HCT116 (cell line): ENCODE measurements at regions not wholly inside any gene's neighbourhood (a gene's known extent, or its start where the extent isn't known, plus 50 kb on each side); places are given as distances from the start of the nearest gene placed in this dataset.

Experiments
- ATAC-seq: fragments of 200-7000 bp; cut with Tn5 transposase; 2 replicates; pipeline ENCODE4 v1.9.1; 2020; ENCODE audit warnings: mild to moderate bottlenecking, moderate library complexity
- BruUV-seq: library from RNA; stranded (reverse); fragments of 400-500 nt; replicated peaks from 2 replicates; lab custom pipeline; 2021; lab: Mats Ljungman, UMichigan
- CTCF ChIA-PET: fragments of 300-600 bp; sonication (Branson Sonifier 250); formaldehyde crosslinking; loops from one replicate; lab custom pipeline; 2021; ENCODE audit warnings: antibody characterized with exemption; lab: Charles Lee
- POLR2A ChIA-PET: fragments of 300-600, 350-600 bp; sonication (Branson Sonifier 250); formaldehyde crosslinking; loops from one replicate; lab custom pipeline; 2021; ENCODE audit warnings: antibody characterized with exemption; lab: Charles Lee
- RAD21 ChIA-PET, 2 experiments: fragments of 300-600 bp; sonication (Branson Sonifier 250); formaldehyde crosslinking; loops; one replicate each; lab custom pipeline; 2023; ENCODE audit warnings: low total read pairs in 2 of 2; ENCODE audit not compliant: uncharacterized antibody in 2 of 2, unreplicated experiment in 2 of 2, low non-redundant PET in 1 of 2; lab: Charles Lee
- DNase-seq: peaks from one replicate; pipeline ENCODE4 v3.0.0-alpha.2; 2010; ENCODE audit warnings: low read depth, low spot score
- H2AFZ ChIP-seq: fragments of 200-600 bp; shearing (Covaris generic), sonication (generic); 2 replicates; pipeline ENCODE4 v1.6.1; 2017; ENCODE audit warnings: low read depth, mixed run types, mixed read lengths, antibody characterized with exemption, low read length; ENCODE audit not compliant: poor library complexity, severe bottlenecking
- H3K27ac ChIP-seq: 2 replicates; pipeline ENCODE4 v1.5.1; 2012; ENCODE audit warnings: low read depth, low read length
- H3K27me3 ChIP-seq: fragments of 200-600 bp; sonication (generic); 2 replicates; pipeline ENCODE4 v1.6.1; 2016; ENCODE audit warnings: mixed run types, low read length, mixed read lengths; ENCODE audit not compliant: insufficient read depth
- H3K36me3 ChIP-seq, 2 experiments: fragments of 200-500 bp in 1 of 2; fragments of 200-600 bp in 1 of 2; sonication (Bioruptor generic) in 1 of 2; sonication (generic) in 1 of 2; 2 replicates each; pipeline versions ENCODE4 v1.5.1 to v1.6.1; 2014 to 2016; ENCODE audit warnings: low read length in 2 of 2, inconsistent platforms in 1 of 2, mixed read lengths in 1 of 2, mixed run types in 1 of 2; ENCODE audit not compliant: insufficient read depth in 2 of 2, control insufficient read depth in 1 of 2
- H3K4me1 ChIP-seq, 2 experiments: fragments of 200-600 bp in 1 of 2; sonication (generic) in 1 of 2; 2 replicates each; pipeline versions ENCODE4 v1.5.1 to v1.6.1; 2012 to 2017; ENCODE audit warnings: low read length in 2 of 2, inconsistent platforms in 1 of 2, mild to moderate bottlenecking in 1 of 2, mixed read lengths in 1 of 2, mixed run types in 1 of 2, moderate library complexity in 1 of 2; ENCODE audit not compliant: insufficient read depth in 2 of 2, control insufficient read depth in 1 of 2
- H3K4me2 ChIP-seq: fragments of 200-600 bp; sonication (generic); 2 replicates; pipeline ENCODE4 v1.6.1; 2017; ENCODE audit warnings: mixed run types, low read length, mixed read lengths
- H3K4me3 ChIP-seq, 2 experiments: fragments of 200-600 bp in 1 of 2; sonication (generic) in 1 of 2; replicated peaks in 1 of 2; 2 replicates each; pipeline ENCODE4 v1.5.1; 2011 to 2016; ENCODE audit warnings: low read length in 2 of 2, control low read depth in 1 of 2, low read depth in 1 of 2, mild to moderate bottlenecking in 1 of 2, mixed read lengths in 1 of 2, mixed run types in 1 of 2
- H3K79me2 ChIP-seq: fragments of 200-600 bp; sonication (generic); 2 replicates; pipeline ENCODE4 v1.6.1; 2017; ENCODE audit warnings: mild to moderate bottlenecking, mixed run types, low read length, moderate library complexity, mixed read lengths; ENCODE audit not compliant: insufficient read depth
- H3K9ac ChIP-seq: fragments of 200-600 bp; sonication (generic); 2 replicates; pipeline ENCODE4 v1.6.1; 2016; ENCODE audit warnings: low read length, mixed read lengths
- H3K9me2 ChIP-seq: fragments of 200-600 bp; sonication (generic), shearing (Covaris generic); 2 replicates; pipeline ENCODE4 v1.6.1; 2017; ENCODE audit warnings: mixed run types, mild to moderate bottlenecking, moderate library complexity; ENCODE audit not compliant: insufficient read depth
- H3K9me3 ChIP-seq, 2 experiments: fragments of 200-500 bp in 1 of 2; fragments of 200-600 bp in 1 of 2; sonication (Bioruptor generic) in 1 of 2; sonication (generic) in 1 of 2; 2 replicates each; pipeline ENCODE4 v1.6.1; 2014 to 2017; ENCODE audit warnings: low read length in 2 of 2, mixed read lengths in 2 of 2, inconsistent platforms in 1 of 2, low read depth in 1 of 2, mild to moderate bottlenecking in 1 of 2, mixed run types in 1 of 2, moderate library complexity in 1 of 2; ENCODE audit not compliant: control insufficient read depth in 1 of 2, insufficient read depth in 1 of 2
- H4K20me1 ChIP-seq: fragments of 200-600 bp; sonication (generic), shearing (Covaris generic); 2 replicates; pipeline ENCODE4 v1.6.1; 2017; ENCODE audit warnings: mixed run types, mild to moderate bottlenecking, moderate library complexity; ENCODE audit not compliant: insufficient read depth
- CBX3 ChIP-seq: IDR thresholded peaks from 2 replicates; pipeline ENCODE4 v1.6.1; 2012; ENCODE audit warnings: low read depth
- CEBPB ChIP-seq: IDR thresholded peaks from 2 replicates; pipeline ENCODE4 v1.6.1; 2012; ENCODE audit warnings: low read depth
- EGR1 ChIP-seq: IDR thresholded peaks from 2 replicates; pipeline ENCODE4 v1.6.1; 2012; ENCODE audit warnings: low read depth
- ELF1 ChIP-seq: IDR thresholded peaks from 2 replicates; pipeline ENCODE4 v1.6.1; 2012; ENCODE audit warnings: low read depth, borderline replicate concordance
- EZH2 ChIP-seq: fragments of 200-600 bp; sonication (generic); IDR thresholded peaks from 2 replicates; pipeline ENCODE4 v1.6.1; 2017; ENCODE audit warnings: antibody characterized with exemption, mixed run types
- EZH2phosphoT487 ChIP-seq: fragments of 200-600 bp; IDR thresholded peaks from 2 replicates; pipeline ENCODE4 v1.6.1; 2018; ENCODE audit warnings: antibody characterized with exemption, borderline replicate concordance
- FOSL1 ChIP-seq: IDR thresholded peaks from 2 replicates; pipeline ENCODE4 v1.6.1; 2012; ENCODE audit warnings: low read depth
- JUND ChIP-seq: IDR thresholded peaks from 2 replicates; pipeline ENCODE4 v1.6.1; 2012
- RAD21 ChIP-seq: IDR thresholded peaks from 2 replicates; pipeline ENCODE4 v1.6.1; 2012; ENCODE audit warnings: low read depth, mild to moderate bottlenecking
- SIN3A ChIP-seq: IDR thresholded peaks from 2 replicates; pipeline ENCODE4 v1.6.1; 2012; ENCODE audit warnings: low read depth
- SP1 ChIP-seq: IDR thresholded peaks from 2 replicates; pipeline ENCODE4 v1.6.1; 2012; ENCODE audit warnings: low read depth
- SRF ChIP-seq: IDR thresholded peaks from 2 replicates; pipeline ENCODE4 v1.6.1; 2012; ENCODE audit warnings: low read depth
- TCF7L2 ChIP-seq: IDR thresholded peaks from 2 replicates; pipeline ENCODE4 v1.7.0; 2011; ENCODE audit warnings: borderline replicate concordance, inconsistent platforms; ENCODE audit not compliant: insufficient read depth, insufficient read length; ENCODE audit errors: extremely low read depth
- ZNF274 ChIP-seq: fragments of 200-500 bp; sonication (Bioruptor generic); IDR thresholded peaks from 2 replicates; pipeline ENCODE4 v1.6.1; 2014; ENCODE audit warnings: mild to moderate bottlenecking, low read depth, low read length, inconsistent platforms
- intact Hi-C: fragments of 100-400 bp; cut with micrococcal nuclease; formaldehyde crosslinking; loops from 2 replicates; pipeline ENCODE4 v1.10.0; 2022
- TF ChIP-seq, protein P1 (sequence below): IDR thresholded peaks from 2 replicates; pipeline ENCODE4 v1.6.1; 2012
- TF ChIP-seq, protein P2 (sequence below): IDR thresholded peaks from 2 replicates; pipeline ENCODE4 v1.6.1; 2011; ENCODE audit warnings: mild to moderate bottlenecking, low read length, moderate library complexity; ENCODE audit not compliant: insufficient replicate concordance; ENCODE audit errors: extremely low read depth

DNA sequence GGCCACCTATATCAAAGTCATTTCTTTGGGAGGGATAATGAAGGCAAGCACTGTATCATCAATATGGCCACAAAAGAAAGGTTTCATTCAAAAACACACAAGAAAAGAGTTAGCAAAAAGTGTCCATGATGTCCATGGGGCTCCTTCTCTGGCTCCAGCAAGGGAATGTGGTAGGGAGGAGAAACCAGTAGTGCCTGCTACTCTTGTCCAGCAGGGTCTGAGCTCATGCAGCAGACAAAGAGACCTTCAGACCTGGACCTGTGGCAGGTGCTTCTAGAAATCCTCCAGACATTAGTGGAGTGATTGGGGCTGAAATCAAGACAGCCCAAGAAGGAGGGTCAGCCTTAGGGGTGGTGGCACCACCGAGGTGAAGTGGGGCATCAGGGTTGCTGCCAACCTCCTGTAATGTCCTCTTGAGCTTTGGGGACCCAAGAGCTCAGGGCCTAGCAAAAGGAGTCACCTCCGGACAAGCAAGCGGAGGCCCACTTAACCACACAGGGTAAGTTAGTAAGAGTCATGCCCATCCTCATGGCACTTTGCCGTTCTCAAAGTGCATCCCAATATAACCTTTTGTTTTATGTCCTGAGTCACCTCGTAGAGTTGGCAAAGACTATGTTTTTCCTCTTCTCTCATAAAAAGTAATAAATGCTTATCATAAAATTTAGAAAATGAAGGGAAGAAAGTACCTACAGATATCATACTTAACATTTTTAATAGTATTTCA is 112.6 kb upstream of the YPEL5 start:
- ChIA-PET POLR2A (no interaction called here), RAD21 (no interaction called here), CTCF (no interaction called here)
- BruUV-seq, result no TSS peak
- ATAC-seq, result no peak
- Histone ChIP-seq H3K36me3 (no peaks in the 10 kb centered on the region), H3K27ac (no peak overlapping the region), H4K20me1 (no peaks in the 10 kb centered on the region), H3K9ac (no peak overlapping the region), H3K79me2 (no peaks in the 10 kb centered on the region), H3K4me3 (no peak overlapping the region), H3K4me2 (no peak overlapping the region), H2AFZ (no peak overlapping the region), H3K27me3 (peaks cover 60% of the 10 kb centered on the region), H3K4me1 (no peaks in the 10 kb centered on the region), H3K9me3 (no peaks in the 10 kb centered on the region), H3K9me2 (no peaks in the 10 kb centered on the region)
- DNase-seq, result no peak
- no peak for TF ChIP-seq EZH2
- TF ChIP-seq ZNF274, result no peak
- no peak for TF ChIP-seq FOSL1
- TF ChIP-seq SP1, result no peak
- no peak for TF ChIP-seq CBX3
- no peak for TF ChIP-seq EZH2phosphoT487
- no peak for TF ChIP-seq SIN3A
- no peak for TF ChIP-seq CEBPB
- no peak for TF ChIP-seq ELF1
- no peak for TF ChIP-seq SRF
- no peak for TF ChIP-seq TCF7L2
- TF ChIP-seq EGR1, result no peak
- no peak for TF ChIP-seq JUND
- TF ChIP-seq, protein P1, sequence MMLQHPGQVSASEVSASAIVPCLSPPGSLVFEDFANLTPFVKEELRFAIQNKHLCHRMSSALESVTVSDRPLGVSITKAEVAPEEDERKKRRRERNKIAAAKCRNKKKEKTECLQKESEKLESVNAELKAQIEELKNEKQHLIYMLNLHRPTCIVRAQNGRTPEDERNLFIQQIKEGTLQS, result no peak
- TF ChIP-seq, protein P2, sequence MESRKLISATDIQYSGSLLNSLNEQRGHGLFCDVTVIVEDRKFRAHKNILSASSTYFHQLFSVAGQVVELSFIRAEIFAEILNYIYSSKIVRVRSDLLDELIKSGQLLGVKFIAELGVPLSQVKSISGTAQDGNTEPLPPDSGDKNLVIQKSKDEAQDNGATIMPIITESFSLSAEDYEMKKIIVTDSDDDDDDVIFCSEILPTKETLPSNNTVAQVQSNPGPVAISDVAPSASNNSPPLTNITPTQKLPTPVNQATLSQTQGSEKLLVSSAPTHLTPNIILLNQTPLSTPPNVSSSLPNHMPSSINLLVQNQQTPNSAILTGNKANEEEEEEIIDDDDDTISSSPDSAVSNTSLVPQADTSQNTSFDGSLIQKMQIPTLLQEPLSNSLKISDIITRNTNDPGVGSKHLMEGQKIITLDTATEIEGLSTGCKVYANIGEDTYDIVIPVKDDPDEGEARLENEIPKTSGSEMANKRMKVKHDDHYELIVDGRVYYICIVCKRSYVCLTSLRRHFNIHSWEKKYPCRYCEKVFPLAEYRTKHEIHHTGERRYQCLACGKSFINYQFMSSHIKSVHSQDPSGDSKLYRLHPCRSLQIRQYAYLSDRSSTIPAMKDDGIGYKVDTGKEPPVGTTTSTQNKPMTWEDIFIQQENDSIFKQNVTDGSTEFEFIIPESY, result no peak
- no peak for TF ChIP-seq RAD21
- intact Hi-C loops, result no loop called here
